Progenitor cell of endocrine pancreas (in vitro differentiated cells): ENCODE measurements at regions not wholly inside any gene's neighbourhood (a gene's known extent, or its start where the extent isn't known, plus 50 kb on each side); places are given as distances from the start of the nearest gene placed in this dataset.
"Not testable (repeated sequence)": the region's sequence is repeated elsewhere in the genome, so short reads cannot be mapped to it uniquely, and the experiment has no call there.

Experiments
- DNase-seq: peaks from one replicate; pipeline ENCODE4 v3.0.0; 2021; ENCODE audit warnings: low spot score; ENCODE audit not compliant: unreplicated experiment
- H3K27ac Mint-ChIP-seq: 2 replicates; pipeline ENCODE4 v1.8.0; 2021; ENCODE audit warnings: mild to moderate bottlenecking, moderate library complexity, mixed read lengths
- H3K27me3 Mint-ChIP-seq: 2 replicates; pipeline ENCODE4 v1.8.0; 2021; ENCODE audit warnings: mixed read lengths
- H3K36me3 Mint-ChIP-seq: 2 replicates; pipeline ENCODE4 v1.8.0; 2022; ENCODE audit warnings: mixed read lengths; ENCODE audit not compliant: insufficient read depth
- H3K4me1 Mint-ChIP-seq: 2 replicates; pipeline ENCODE4 v1.8.0; 2021; ENCODE audit warnings: low read depth, mixed read lengths
- H3K4me3 Mint-ChIP-seq: 2 replicates; pipeline ENCODE4 v1.8.0; 2021; ENCODE audit warnings: low read depth, mild to moderate bottlenecking, moderate library complexity, mixed read lengths
- H3K9me3 Mint-ChIP-seq: 2 replicates; pipeline ENCODE4 v1.8.0; 2021; ENCODE audit warnings: low read depth, mixed read lengths
- TF ChIP-seq, protein P1 (sequence below): fragments of 200-600 bp; sonication (generic); IDR thresholded peaks from one replicate; pipeline ENCODE4 v1.5.0; 2021; ENCODE audit warnings: antibody characterized with exemption, mild to moderate bottlenecking; ENCODE audit not compliant: unreplicated experiment

GRCh38 chr7:5121256-5121655 is 68.8 kb upstream of the WIPI2 start:
- H3K27ac Mint-ChIP-seq, H3K4me3 Mint-ChIP-seq, H3K4me1 Mint-ChIP-seq, DNase-seq, H3K36me3 Mint-ChIP-seq, H3K9me3 Mint-ChIP-seq, H3K27me3 Mint-ChIP-seq: not testable (repeated sequence)

DNA sequence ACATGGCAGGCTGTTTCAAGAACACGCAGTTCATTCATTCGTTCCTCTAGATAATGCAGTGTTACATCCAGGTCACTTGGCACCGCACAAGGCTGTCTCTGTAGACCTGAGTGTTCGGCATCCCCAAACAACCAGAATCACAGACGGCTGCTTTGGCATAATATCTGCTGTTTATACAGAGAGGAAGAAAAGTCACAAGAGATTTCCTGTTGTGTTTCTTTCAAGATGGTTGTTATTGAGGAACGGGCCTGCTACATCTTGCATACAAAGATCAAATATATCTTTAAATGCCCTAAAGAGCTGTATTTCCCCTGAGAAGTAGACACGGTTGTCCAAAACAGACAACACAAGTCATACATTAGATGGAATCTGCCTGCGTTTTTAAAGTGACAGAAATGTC is 58.8 kb upstream of the WIPI2 start:
- not testable (repeated sequence) for H3K9me3 Mint-ChIP-seq, H3K4me3 Mint-ChIP-seq, H3K4me1 Mint-ChIP-seq, H3K27me3 Mint-ChIP-seq, DNase-seq, H3K27ac Mint-ChIP-seq, H3K36me3 Mint-ChIP-seq

GRCh38 chr7:5132539-5132938 is 57.5 kb upstream of the WIPI2 start:
- DNase-seq: no peak
- TF ChIP-seq, protein P1, sequence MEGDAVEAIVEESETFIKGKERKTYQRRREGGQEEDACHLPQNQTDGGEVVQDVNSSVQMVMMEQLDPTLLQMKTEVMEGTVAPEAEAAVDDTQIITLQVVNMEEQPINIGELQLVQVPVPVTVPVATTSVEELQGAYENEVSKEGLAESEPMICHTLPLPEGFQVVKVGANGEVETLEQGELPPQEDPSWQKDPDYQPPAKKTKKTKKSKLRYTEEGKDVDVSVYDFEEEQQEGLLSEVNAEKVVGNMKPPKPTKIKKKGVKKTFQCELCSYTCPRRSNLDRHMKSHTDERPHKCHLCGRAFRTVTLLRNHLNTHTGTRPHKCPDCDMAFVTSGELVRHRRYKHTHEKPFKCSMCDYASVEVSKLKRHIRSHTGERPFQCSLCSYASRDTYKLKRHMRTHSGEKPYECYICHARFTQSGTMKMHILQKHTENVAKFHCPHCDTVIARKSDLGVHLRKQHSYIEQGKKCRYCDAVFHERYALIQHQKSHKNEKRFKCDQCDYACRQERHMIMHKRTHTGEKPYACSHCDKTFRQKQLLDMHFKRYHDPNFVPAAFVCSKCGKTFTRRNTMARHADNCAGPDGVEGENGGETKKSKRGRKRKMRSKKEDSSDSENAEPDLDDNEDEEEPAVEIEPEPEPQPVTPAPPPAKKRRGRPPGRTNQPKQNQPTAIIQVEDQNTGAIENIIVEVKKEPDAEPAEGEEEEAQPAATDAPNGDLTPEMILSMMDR: no peak
- H3K4me3 Mint-ChIP-seq: no peak overlapping the region
- no peak overlapping the region for H3K27ac Mint-ChIP-seq
- no peaks in the 10 kb centered on the region for H3K36me3 Mint-ChIP-seq
- H3K9me3 Mint-ChIP-seq: no peaks in the 10 kb centered on the region
- no peaks in the 10 kb centered on the region for H3K4me1 Mint-ChIP-seq
- peaks cover 11% of the 10 kb centered on the region for H3K27me3 Mint-ChIP-seq

GRCh38 chr7:5139998-5140397 is 50.0 kb upstream of the WIPI2 start:
- Mint-ChIP-seq H3K27ac (peak overlapping the region; percentile 49), H3K27me3 (peaks cover 20% of the 10 kb centered on the region), H3K9me3 (no peaks in the 10 kb centered on the region), H3K36me3 (no peaks in the 10 kb centered on the region), H3K4me1 (no peaks in the 10 kb centered on the region), H3K4me3 (no peak overlapping the region)
- TF ChIP-seq, protein P1: peak; percentile 48
- peak; percentile 19 for DNase-seq
